HEK293 (cell line): ENCODE measurements at regions not wholly inside any gene's neighbourhood (a gene's known extent, or its start where the extent isn't known, plus 50 kb on each side); places are given as distances from the start of the nearest gene placed in this dataset.

Source experiments
- CTCF ChIA-PET: fragments of 350-600 bp; formaldehyde crosslinking; extraction: SDS; loops from one replicate; lab custom pipeline; 2021; ENCODE audit warnings: antibody characterized with exemption; lab: Yijun Ruan, JAX
- POLR2A ChIA-PET: fragments of 300-600 bp; formaldehyde crosslinking; extraction: SDS; loops from one replicate; lab custom pipeline; 2020; ENCODE audit warnings: antibody characterized with exemption, inconsistent platforms; lab: Yijun Ruan, JAX
- H3K27ac ChIP-seq: fragments of 200-500 bp; sonication (Bioruptor generic); 2 replicates; pipeline ENCODE4 v1.5.1; 2014; ENCODE audit warnings: low read depth, low read length, control low read depth, inconsistent platforms; ENCODE audit errors: extremely low read depth
- H3K36me3 ChIP-seq, 2 experiments: fragments of 200-500 bp in 1 of 2; sonication (Bioruptor generic) in 1 of 2; 1 replicate in 1 of 2; 2 replicates in 1 of 2; pipeline ENCODE4 v1.5.1; 2014 to 2017; ENCODE audit warnings: inconsistent platforms in 2 of 2, low read length in 2 of 2; ENCODE audit not compliant: control insufficient read depth in 2 of 2, insufficient read depth in 1 of 2
- H3K4me1 ChIP-seq: fragments of 200-500 bp; sonication (Bioruptor generic); 2 replicates; pipeline ENCODE4 v1.5.1; 2014; ENCODE audit warnings: mild to moderate bottlenecking, low read length, inconsistent platforms; ENCODE audit not compliant: control insufficient read depth, insufficient read depth
- H3K4me3 ChIP-seq: 2 replicates; pipeline ENCODE4 v1.5.1; 2011; ENCODE audit warnings: low read depth, mild to moderate bottlenecking, control low read depth, low read length, moderate library complexity
- H3K9me3 ChIP-seq: fragments of 200-500 bp; sonication (Bioruptor generic); 2 replicates; pipeline ENCODE4 v1.5.1; 2014; ENCODE audit warnings: low read depth, low read length, inconsistent platforms; ENCODE audit not compliant: control insufficient read depth, insufficient read depth
- BCL11A ChIP-seq: fragments of 450-650 bp; formaldehyde crosslinking; IDR thresholded peaks from 2 replicates; pipeline ENCODE4 v1.5.1; 2016; ENCODE audit warnings: low read depth, missing biosample characterization, missing genetic modification characterization
- FEZF1 ChIP-seq: fragments of 450-650 bp; formaldehyde crosslinking; IDR thresholded peaks from 2 replicates; pipeline ENCODE4 v1.5.1; 2016; ENCODE audit warnings: missing biosample characterization, missing genetic modification characterization
- IKZF3 ChIP-seq: fragments of 450-650 bp; IDR thresholded peaks from 2 replicates; pipeline ENCODE4 v1.5.0; 2018; ENCODE audit warnings: missing biosample characterization, mild to moderate bottlenecking, missing genetic modification characterization, moderate library complexity
- KLF10 ChIP-seq: fragments of 450-650 bp; IDR thresholded peaks from 2 replicates; pipeline ENCODE4 v1.5.1; 2018; ENCODE audit warnings: missing biosample characterization, mild to moderate bottlenecking, missing genetic modification characterization
- MEIS1 ChIP-seq: sonication (generic); formaldehyde crosslinking; IDR thresholded peaks from 2 replicates; pipeline ENCODE4 v1.8.1; 2022; ENCODE audit warnings: missing genetic modification reagents, mild to moderate bottlenecking, borderline replicate concordance
- ZNF174 ChIP-seq: fragments of 450-650 bp; formaldehyde crosslinking; IDR thresholded peaks from 2 replicates; pipeline ENCODE4 v1.5.0; 2017; ENCODE audit warnings: missing biosample characterization, mild to moderate bottlenecking, missing genetic modification characterization
- ZNF266 ChIP-seq: fragments of 450-650 bp; formaldehyde crosslinking; IDR thresholded peaks from 2 replicates; pipeline ENCODE4 v1.5.1; 2016; ENCODE audit warnings: missing biosample characterization, missing genetic modification characterization, low read depth
- ZNF423 ChIP-seq: fragments of 450-650 bp; formaldehyde crosslinking; IDR thresholded peaks from 2 replicates; pipeline ENCODE4 v1.5.1; 2016; ENCODE audit warnings: missing biosample characterization, missing genetic modification characterization
- ZNF426 ChIP-seq: fragments of 450-650 bp; formaldehyde crosslinking; IDR thresholded peaks from 2 replicates; pipeline ENCODE4 v1.5.1; 2017; ENCODE audit warnings: missing biosample characterization, missing genetic modification characterization, mild to moderate bottlenecking, inconsistent platforms, moderate library complexity
- ZNF621 ChIP-seq: fragments of 450-650 bp; formaldehyde crosslinking; IDR thresholded peaks from 2 replicates; pipeline ENCODE4 v1.5.1; 2017; ENCODE audit warnings: missing biosample characterization, missing genetic modification characterization
- ZNF777 ChIP-seq: fragments of 450-650 bp; formaldehyde crosslinking; IDR thresholded peaks from 2 replicates; pipeline ENCODE4 v1.5.1; 2017; ENCODE audit warnings: missing biosample characterization, missing genetic modification characterization, borderline replicate concordance
- TF ChIP-seq, protein P1 (sequence below): fragments of 450-650 bp; formaldehyde crosslinking; conservative IDR thresholded peaks from 2 replicates; pipeline ENCODE4 v1.5.1; 2016; ENCODE audit warnings: low read depth, missing biosample characterization, missing genetic modification characterization
- TF ChIP-seq, protein P2 (sequence below): fragments of 450-650 bp; formaldehyde crosslinking; IDR thresholded peaks from 2 replicates; pipeline ENCODE4 v1.5.1; 2017; ENCODE audit warnings: missing biosample characterization, missing genetic modification characterization
- TF ChIP-seq, protein P3 (sequence below): fragments of 450-650 bp; formaldehyde crosslinking; IDR thresholded peaks from 2 replicates; pipeline ENCODE4 v1.5.1; 2016; ENCODE audit warnings: missing biosample characterization, missing genetic modification characterization
- TF ChIP-seq, protein P4 (sequence below): fragments of 450-650 bp; formaldehyde crosslinking; IDR thresholded peaks from 2 replicates; pipeline ENCODE4 v1.5.1; 2016; ENCODE audit warnings: missing biosample characterization, missing genetic modification characterization
- TF ChIP-seq, protein P5 (sequence below): fragments of 450-650 bp; formaldehyde crosslinking; IDR thresholded peaks from 2 replicates; pipeline ENCODE4 v1.5.1; 2017; ENCODE audit warnings: missing biosample characterization, missing genetic modification characterization
- TF ChIP-seq, protein P6 (sequence below): fragments of 450-650 bp; formaldehyde crosslinking; IDR thresholded peaks from 2 replicates; pipeline ENCODE4 v1.5.1; 2016; ENCODE audit warnings: missing biosample characterization, missing genetic modification characterization
- TF ChIP-seq, protein P7 (sequence below): fragments of 450-650 bp; formaldehyde crosslinking; IDR thresholded peaks from 2 replicates; pipeline ENCODE4 v1.5.1; 2016; ENCODE audit warnings: missing biosample characterization, missing genetic modification characterization, borderline replicate concordance

DNA sequence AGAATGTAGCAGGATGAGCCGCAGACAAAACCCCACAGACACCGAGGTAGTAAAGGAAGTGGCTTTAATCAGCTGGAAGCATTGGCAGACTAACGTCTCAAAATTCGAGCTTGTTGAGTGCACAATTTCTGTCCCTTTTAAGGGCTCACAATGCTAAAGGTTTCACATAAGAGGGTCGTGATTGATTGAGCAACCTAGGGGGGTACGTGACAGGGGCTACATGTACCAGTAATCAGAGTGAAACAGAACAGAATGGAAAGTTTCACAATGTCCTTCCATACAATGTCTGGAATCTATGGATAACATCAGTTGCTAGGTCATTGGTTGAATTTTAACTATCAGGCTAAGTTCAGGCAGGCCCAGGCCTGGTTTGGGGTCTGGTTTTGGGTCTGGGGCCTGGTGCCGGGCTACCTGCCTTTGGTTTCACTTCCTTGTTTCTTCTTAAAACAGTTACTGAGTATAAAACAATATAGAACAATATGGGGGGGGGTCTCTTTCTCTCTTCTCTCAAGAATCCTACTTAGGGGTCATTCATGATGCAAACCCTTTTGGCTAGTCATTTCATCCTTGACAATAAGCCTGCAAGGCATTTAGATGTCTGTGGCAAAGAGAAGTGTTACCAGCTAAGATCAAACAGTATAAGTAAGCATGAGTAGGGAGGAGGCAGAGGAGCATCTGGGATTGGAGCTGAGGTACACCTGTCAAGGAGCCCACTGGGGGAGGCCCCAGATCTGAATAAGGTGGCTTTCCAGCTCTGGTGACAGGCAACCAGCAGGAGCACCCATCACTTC lies 364.1 kb downstream of the TNS3 start:
- Histone ChIP-seq H3K9me3 (no peaks in the 10 kb centered on the region), H3K27ac (no peak overlapping the region), H3K4me3 (no peak overlapping the region), H3K36me3 (no peaks in the 10 kb centered on the region), H3K4me1 (no peaks in the 10 kb centered on the region)
- TF ChIP-seq, protein P1, sequence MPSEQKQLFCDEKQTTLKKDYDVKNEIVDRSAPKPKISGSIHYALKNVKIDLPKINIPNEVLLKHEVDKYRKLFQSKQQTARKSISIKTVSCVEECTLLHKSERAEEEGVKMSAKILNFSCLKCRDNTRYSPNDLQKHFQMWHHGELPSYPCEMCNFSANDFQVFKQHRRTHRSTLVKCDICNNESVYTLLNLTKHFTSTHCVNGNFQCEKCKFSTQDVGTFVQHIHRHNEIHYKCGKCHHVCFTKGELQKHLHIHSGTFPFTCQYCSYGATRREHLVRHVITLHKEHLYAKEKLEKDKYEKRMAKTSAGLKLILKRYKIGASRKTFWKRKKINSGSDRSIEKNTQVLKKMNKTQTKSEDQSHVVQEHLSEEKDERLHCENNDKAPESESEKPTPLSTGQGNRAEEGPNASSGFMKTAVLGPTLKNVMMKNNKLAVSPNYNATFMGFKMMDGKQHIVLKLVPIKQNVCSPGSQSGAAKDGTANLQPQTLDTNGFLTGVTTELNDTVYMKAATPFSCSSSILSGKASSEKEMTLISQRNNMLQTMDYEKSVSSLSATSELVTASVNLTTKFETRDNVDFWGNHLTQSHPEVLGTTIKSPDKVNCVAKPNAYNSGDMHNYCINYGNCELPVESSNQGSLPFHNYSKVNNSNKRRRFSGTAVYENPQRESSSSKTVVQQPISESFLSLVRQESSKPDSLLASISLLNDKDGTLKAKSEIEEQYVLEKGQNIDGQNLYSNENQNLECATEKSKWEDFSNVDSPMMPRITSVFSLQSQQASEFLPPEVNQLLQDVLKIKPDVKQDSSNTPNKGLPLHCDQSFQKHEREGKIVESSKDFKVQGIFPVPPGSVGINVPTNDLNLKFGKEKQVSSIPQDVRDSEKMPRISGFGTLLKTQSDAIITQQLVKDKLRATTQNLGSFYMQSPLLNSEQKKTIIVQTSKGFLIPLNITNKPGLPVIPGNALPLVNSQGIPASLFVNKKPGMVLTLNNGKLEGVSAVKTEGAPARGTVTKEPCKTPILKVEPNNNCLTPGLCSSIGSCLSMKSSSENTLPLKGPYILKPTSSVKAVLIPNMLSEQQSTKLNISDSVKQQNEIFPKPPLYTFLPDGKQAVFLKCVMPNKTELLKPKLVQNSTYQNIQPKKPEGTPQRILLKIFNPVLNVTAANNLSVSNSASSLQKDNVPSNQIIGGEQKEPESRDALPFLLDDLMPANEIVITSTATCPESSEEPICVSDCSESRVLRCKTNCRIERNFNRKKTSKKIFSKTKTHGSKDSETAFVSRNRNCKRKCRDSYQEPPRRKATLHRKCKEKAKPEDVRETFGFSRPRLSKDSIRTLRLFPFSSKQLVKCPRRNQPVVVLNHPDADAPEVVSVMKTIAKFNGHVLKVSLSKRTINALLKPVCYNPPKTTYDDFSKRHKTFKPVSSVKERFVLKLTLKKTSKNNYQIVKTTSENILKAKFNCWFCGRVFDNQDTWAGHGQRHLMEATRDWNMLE (tag by site-specific recombination): no peak
- TF ChIP-seq, protein P2, sequence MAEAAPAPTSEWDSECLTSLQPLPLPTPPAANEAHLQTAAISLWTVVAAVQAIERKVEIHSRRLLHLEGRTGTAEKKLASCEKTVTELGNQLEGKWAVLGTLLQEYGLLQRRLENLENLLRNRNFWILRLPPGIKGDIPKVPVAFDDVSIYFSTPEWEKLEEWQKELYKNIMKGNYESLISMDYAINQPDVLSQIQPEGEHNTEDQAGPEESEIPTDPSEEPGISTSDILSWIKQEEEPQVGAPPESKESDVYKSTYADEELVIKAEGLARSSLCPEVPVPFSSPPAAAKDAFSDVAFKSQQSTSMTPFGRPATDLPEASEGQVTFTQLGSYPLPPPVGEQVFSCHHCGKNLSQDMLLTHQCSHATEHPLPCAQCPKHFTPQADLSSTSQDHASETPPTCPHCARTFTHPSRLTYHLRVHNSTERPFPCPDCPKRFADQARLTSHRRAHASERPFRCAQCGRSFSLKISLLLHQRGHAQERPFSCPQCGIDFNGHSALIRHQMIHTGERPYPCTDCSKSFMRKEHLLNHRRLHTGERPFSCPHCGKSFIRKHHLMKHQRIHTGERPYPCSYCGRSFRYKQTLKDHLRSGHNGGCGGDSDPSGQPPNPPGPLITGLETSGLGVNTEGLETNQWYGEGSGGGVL (tag by site-specific recombination): no peak
- TF ChIP-seq, protein P3, sequence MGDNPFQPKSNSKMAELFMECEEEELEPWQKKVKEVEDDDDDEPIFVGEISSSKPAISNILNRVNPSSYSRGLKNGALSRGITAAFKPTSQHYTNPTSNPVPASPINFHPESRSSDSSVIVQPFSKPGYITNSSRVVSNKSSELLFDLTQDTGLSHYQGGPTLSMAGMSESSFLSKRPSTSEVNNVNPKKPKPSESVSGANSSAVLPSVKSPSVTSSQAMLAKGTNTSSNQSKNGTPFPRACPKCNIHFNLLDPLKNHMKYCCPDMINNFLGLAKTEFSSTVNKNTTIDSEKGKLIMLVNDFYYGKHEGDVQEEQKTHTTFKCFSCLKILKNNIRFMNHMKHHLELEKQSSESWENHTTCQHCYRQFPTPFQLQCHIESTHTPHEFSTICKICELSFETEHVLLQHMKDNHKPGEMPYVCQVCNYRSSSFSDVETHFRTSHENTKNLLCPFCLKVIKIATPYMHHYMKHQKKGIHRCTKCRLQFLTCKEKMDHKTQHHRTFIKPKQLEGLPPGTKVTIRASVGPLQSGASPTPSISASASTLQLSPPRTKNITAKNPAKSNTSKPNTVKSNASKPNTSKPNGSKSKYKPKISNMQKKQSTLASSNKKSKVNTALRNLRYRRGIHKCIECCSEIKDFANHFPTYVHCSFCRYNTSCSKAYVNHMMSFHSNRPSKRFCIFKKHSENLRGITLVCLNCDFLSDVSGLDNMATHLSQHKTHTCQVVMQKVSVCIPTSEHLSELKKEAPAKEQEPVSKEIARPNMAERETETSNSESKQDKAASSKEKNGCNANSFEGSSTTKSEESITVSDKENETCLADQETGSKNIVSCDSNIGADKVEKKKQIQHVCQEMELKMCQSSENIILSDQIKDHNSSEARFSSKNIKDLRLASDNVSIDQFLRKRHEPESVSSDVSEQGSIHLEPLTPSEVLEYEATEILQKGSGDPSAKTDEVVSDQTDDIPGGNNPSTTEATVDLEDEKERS (tag by site-specific recombination): no peak
- TF ChIP-seq BCL11A (tag by site-specific recombination) (no peak), ZNF621 (no peak), ZNF426 (no peak), ZNF777 (tag by site-specific recombination) (no peak), ZNF423 (tag by site-specific recombination) (no peak), FEZF1 (no peak), MEIS1 (CRISPR knock-in tag) (no peak), KLF10 (tag by site-specific recombination) (no peak), ZNF266 (tag by site-specific recombination) (no peak), ZNF174 (no peak), IKZF3 (tag by site-specific recombination) (no peak)
- TF ChIP-seq, protein P4, sequence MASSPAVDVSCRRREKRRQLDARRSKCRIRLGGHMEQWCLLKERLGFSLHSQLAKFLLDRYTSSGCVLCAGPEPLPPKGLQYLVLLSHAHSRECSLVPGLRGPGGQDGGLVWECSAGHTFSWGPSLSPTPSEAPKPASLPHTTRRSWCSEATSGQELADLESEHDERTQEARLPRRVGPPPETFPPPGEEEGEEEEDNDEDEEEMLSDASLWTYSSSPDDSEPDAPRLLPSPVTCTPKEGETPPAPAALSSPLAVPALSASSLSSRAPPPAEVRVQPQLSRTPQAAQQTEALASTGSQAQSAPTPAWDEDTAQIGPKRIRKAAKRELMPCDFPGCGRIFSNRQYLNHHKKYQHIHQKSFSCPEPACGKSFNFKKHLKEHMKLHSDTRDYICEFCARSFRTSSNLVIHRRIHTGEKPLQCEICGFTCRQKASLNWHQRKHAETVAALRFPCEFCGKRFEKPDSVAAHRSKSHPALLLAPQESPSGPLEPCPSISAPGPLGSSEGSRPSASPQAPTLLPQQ (tag by site-specific recombination): no peak
- TF ChIP-seq, protein P5, sequence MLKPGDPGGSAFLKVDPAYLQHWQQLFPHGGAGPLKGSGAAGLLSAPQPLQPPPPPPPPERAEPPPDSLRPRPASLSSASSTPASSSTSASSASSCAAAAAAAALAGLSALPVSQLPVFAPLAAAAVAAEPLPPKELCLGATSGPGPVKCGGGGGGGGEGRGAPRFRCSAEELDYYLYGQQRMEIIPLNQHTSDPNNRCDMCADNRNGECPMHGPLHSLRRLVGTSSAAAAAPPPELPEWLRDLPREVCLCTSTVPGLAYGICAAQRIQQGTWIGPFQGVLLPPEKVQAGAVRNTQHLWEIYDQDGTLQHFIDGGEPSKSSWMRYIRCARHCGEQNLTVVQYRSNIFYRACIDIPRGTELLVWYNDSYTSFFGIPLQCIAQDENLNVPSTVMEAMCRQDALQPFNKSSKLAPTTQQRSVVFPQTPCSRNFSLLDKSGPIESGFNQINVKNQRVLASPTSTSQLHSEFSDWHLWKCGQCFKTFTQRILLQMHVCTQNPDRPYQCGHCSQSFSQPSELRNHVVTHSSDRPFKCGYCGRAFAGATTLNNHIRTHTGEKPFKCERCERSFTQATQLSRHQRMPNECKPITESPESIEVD (tag by site-specific recombination): no peak
- TF ChIP-seq, protein P6, sequence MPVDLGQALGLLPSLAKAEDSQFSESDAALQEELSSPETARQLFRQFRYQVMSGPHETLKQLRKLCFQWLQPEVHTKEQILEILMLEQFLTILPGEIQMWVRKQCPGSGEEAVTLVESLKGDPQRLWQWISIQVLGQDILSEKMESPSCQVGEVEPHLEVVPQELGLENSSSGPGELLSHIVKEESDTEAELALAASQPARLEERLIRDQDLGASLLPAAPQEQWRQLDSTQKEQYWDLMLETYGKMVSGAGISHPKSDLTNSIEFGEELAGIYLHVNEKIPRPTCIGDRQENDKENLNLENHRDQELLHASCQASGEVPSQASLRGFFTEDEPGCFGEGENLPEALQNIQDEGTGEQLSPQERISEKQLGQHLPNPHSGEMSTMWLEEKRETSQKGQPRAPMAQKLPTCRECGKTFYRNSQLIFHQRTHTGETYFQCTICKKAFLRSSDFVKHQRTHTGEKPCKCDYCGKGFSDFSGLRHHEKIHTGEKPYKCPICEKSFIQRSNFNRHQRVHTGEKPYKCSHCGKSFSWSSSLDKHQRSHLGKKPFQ (tag by site-specific recombination): no peak
- TF ChIP-seq, protein P7, sequence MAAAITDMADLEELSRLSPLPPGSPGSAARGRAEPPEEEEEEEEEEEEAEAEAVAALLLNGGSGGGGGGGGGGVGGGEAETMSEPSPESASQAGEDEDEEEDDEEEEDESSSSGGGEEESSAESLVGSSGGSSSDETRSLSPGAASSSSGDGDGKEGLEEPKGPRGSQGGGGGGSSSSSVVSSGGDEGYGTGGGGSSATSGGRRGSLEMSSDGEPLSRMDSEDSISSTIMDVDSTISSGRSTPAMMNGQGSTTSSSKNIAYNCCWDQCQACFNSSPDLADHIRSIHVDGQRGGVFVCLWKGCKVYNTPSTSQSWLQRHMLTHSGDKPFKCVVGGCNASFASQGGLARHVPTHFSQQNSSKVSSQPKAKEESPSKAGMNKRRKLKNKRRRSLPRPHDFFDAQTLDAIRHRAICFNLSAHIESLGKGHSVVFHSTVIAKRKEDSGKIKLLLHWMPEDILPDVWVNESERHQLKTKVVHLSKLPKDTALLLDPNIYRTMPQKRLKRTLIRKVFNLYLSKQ (tag by site-specific recombination): no peak
- ChIA-PET CTCF (interaction anchor here (0.6 kb wide), 1 partner anchor 27 kb away, joined by 3 read pairs; no protein-coding TSS in a partner anchor), POLR2A (no interaction called here)
